ENCODE measurements at regions not wholly inside any gene's neighbourhood (a gene's known extent, or its start where the extent isn't known, plus 50 kb on each side); places are given as distances from the start of the nearest gene placed in this dataset.

DNA sequence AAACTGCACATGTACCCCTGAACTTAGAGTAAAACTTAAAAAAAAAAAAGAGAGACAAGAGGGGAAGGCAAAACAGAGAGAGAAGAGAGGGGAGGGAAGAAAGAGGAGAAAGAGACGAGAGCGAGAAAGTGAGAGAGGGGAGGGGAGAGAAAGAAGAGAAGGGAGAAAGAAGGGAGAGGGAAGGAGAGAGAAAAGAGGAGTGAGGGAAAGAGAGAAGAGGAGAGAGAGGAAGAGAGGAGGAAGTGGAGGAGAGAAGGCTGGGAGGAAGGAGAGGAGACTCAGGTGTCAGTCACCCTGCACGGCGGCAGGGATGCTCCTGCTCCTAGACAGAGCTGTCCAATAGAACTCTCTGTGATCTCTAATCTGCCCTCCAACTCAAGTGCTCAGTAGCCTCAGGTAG is 248.3 kb downstream of the MIAT start:
- Mint-ChIP-seq H3K4me3 (no peak overlapping the region), H3K4me1 (peaks cover 7 to 19% (median 12%) of the 10 kb centered on the region in 4 donors), H3K9me3 (peaks cover 0 to 3% (median 0%) of the 10 kb centered on the region in 8 donors), H3K36me3 (peaks cover 7 to 25% of the 10 kb centered on the region in 2 donors), H3K27ac (no peak overlapping the region), H3K27me3 (peaks cover 0 to 18% of the 10 kb centered on the region in 2 donors)
- Histone ChIP-seq H3K36me3 (ENCODE audit: insufficient read depth, low read length) (no peaks in the 10 kb centered on the region), H3K9me3 (ENCODE audit: control insufficient read depth in 1 of 2, low read length in 2 of 2) (no peaks in the 10 kb centered on the region), H3K27ac (ENCODE audit: low read depth, low read length) (no peak overlapping the region), H3K27me3 (ENCODE audit: insufficient read depth, low read length) (no peaks in the 10 kb centered on the region), H3K4me1 (ENCODE audit: insufficient read depth, low read length) (peaks cover 3% of the 10 kb centered on the region), H3K4me3 (ENCODE audit: low read length in 2 of 2) (no peak overlapping the region)
- DNase-seq = no peak
- ChIA-PET POLR2A (ENCODE audit: partially characterized antibody) (no interaction called here), CTCF (ENCODE audit: partially characterized antibody) (no interaction called here)
- intact Hi-C loops (cut with micrococcal nuclease) = no loop called here

GRCh38 chr22:26906464-26906863 is 249.1 kb downstream of the MIAT start:
- Mint-ChIP-seq H3K9me3 (peaks cover 0 to 3% (median 0%) of the 10 kb centered on the region in 8 donors), H3K4me1 (peaks cover 5 to 14% (median 12%) of the 10 kb centered on the region in 4 donors), H3K36me3 (peaks cover 7 to 30% of the 10 kb centered on the region in 2 donors), H3K27me3 (peaks cover 0 to 14% of the 10 kb centered on the region in 2 donors), H3K4me3 (no peak overlapping the region), H3K27ac (no peak overlapping the region)
- Histone ChIP-seq H3K4me1 (ENCODE audit: insufficient read depth, low read length) (peaks cover 3% of the 10 kb centered on the region), H3K4me3 (ENCODE audit: low read length in 2 of 2) (no peak overlapping the region), H3K27me3 (ENCODE audit: insufficient read depth, low read length) (no peaks in the 10 kb centered on the region), H3K27ac (ENCODE audit: low read depth, low read length) (no peak overlapping the region), H3K36me3 (ENCODE audit: insufficient read depth, low read length) (no peaks in the 10 kb centered on the region), H3K9me3 (ENCODE audit: control insufficient read depth in 1 of 2, low read length in 2 of 2) (no peaks in the 10 kb centered on the region)
- intact Hi-C loops (cut with micrococcal nuclease) = no loop called here
- CTCF ChIA-PET (ENCODE audit: partially characterized antibody) = no interaction called here
- POLR2A ChIA-PET (ENCODE audit: partially characterized antibody) = no interaction called here
- DNase-seq = no peak

DNA sequence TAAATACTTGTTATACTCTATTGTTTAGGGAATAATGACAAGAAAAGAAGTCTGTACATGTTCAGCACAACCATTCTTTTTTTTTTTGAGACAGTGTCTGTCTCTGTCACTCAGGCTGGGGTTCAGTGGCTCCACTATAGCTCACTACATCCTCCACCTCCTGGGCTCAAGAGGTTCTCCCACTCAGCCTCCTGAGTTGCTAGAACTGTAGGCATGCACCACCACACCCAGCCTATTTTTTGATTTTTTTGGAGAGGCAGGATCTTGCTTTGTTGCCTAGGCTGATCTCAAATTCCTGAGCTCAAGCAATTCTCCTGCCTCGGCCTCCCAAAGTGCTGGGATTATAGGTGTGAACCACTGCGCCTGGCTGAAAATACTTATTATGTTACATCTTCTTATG is 250.0 kb downstream of the MIAT start:
- H3K36me3 Mint-ChIP-seq = peaks cover 7 to 30% of the 10 kb centered on the region in 2 donors
- H3K27ac Mint-ChIP-seq = no peak overlapping the region
- H3K9me3 Mint-ChIP-seq = peaks cover 0 to 3% (median 0%) of the 10 kb centered on the region in 8 donors
- DNase-seq = no peak
- H3K9me3 ChIP-seq (ENCODE audit: control insufficient read depth in 1 of 2, low read length in 2 of 2) = no peaks in the 10 kb centered on the region
- H3K4me3 Mint-ChIP-seq = no peak overlapping the region
- H3K4me3 ChIP-seq (ENCODE audit: low read length in 2 of 2) = no peak overlapping the region
- POLR2A ChIA-PET (ENCODE audit: partially characterized antibody) = no interaction called here
- peaks cover 0 to 14% of the 10 kb centered on the region in 2 donors for H3K27me3 Mint-ChIP-seq
- H3K27me3 ChIP-seq (ENCODE audit: insufficient read depth, low read length) = no peaks in the 10 kb centered on the region
- H3K4me1 ChIP-seq (ENCODE audit: insufficient read depth, low read length) = peaks cover under 1% of the 10 kb centered on the region
- no peaks in the 10 kb centered on the region for H3K36me3 ChIP-seq (ENCODE audit: insufficient read depth, low read length)
- CTCF ChIA-PET (ENCODE audit: partially characterized antibody) = no interaction called here
- intact Hi-C loops (cut with micrococcal nuclease) = no loop called here
- H3K4me1 Mint-ChIP-seq = peaks cover 5 to 14% (median 12%) of the 10 kb centered on the region in 4 donors
- H3K27ac ChIP-seq (ENCODE audit: low read depth, low read length) = no peak overlapping the region

DNA sequence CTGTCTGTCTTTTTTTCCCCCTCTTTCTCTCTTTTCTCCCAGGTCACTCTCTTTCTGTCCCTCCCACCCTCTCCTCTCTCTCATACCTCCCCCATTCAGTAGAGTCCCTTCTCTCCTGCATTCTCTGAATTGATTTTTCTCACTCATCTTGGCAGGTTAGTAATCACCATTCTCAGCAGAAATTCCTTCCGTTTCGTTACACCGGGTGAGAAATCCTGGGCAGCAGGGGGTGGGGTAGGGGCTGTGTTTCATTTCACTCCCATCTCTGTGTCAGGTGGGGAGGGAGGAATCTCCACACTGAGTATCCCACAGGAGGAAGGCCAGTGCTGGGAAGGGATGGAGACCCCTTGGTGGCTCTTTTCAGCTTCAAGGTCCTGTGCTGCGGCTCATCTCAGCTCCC is 253.5 kb downstream of the MIAT start:
- Mint-ChIP-seq H3K4me3 (no peak overlapping the region), H3K4me1 (no peaks in the 10 kb centered on the region), H3K9me3 (peaks cover 0 to 3% (median 0%) of the 10 kb centered on the region in 8 donors), H3K27me3 (peaks cover 7 to 14% of the 10 kb centered on the region in 2 donors), H3K27ac (no peak overlapping the region), H3K36me3 (peaks cover 7 to 30% of the 10 kb centered on the region in 2 donors)
- ChIA-PET CTCF (ENCODE audit: partially characterized antibody) (no interaction called here), POLR2A (ENCODE audit: partially characterized antibody) (no interaction called here)
- no peak overlapping the region for H3K27ac ChIP-seq (ENCODE audit: low read depth, low read length)
- no peaks in the 10 kb centered on the region for H3K36me3 ChIP-seq (ENCODE audit: insufficient read depth, low read length)
- intact Hi-C loops (cut with micrococcal nuclease) = no loop called here
- H3K27me3 ChIP-seq (ENCODE audit: insufficient read depth, low read length) = no peaks in the 10 kb centered on the region
- no peak overlapping the region for H3K4me3 ChIP-seq (ENCODE audit: low read length in 2 of 2)
- DNase-seq = no peak
- no peaks in the 10 kb centered on the region for H3K4me1 ChIP-seq (ENCODE audit: insufficient read depth, low read length)
- no peaks in the 10 kb centered on the region for H3K9me3 ChIP-seq (ENCODE audit: control insufficient read depth in 1 of 2, low read length in 2 of 2)

- peaks cover 7 to 17% of the 10 kb centered on the region in 2 donors for H3K27me3 Mint-ChIP-seq
- H3K27ac Mint-ChIP-seq = no peak overlapping the region
- CTCF ChIA-PET (ENCODE audit: partially characterized antibody) = no interaction called here
- peaks cover 0 to 3% (median 0%) of the 10 kb centered on the region in 8 donors for H3K9me3 Mint-ChIP-seq
- no peak for DNase-seq
- H3K9me3 ChIP-seq (ENCODE audit: control insufficient read depth in 1 of 2, low read length in 2 of 2) = no peaks in the 10 kb centered on the region
- H3K27me3 ChIP-seq (ENCODE audit: insufficient read depth, low read length) = no peaks in the 10 kb centered on the region
- intact Hi-C loops (cut with micrococcal nuclease) = no loop called here
- no peak overlapping the region for H3K4me3 ChIP-seq (ENCODE audit: low read length in 2 of 2)
- H3K36me3 Mint-ChIP-seq = peaks cover 7 to 20% of the 10 kb centered on the region in 2 donors
- POLR2A ChIA-PET (ENCODE audit: partially characterized antibody) = no interaction called here
- H3K4me1 Mint-ChIP-seq = no peaks in the 10 kb centered on the region
- no peak overlapping the region for H3K4me3 Mint-ChIP-seq
- H3K36me3 ChIP-seq (ENCODE audit: insufficient read depth, low read length) = no peaks in the 10 kb centered on the region
- H3K4me1 ChIP-seq (ENCODE audit: insufficient read depth, low read length) = no peaks in the 10 kb centered on the region
- no peak overlapping the region for H3K27ac ChIP-seq (ENCODE audit: low read depth, low read length)
Observed at GRCh38 chr22:26912655-26913345, 255.4 kb downstream of the MIAT start.

DNA sequence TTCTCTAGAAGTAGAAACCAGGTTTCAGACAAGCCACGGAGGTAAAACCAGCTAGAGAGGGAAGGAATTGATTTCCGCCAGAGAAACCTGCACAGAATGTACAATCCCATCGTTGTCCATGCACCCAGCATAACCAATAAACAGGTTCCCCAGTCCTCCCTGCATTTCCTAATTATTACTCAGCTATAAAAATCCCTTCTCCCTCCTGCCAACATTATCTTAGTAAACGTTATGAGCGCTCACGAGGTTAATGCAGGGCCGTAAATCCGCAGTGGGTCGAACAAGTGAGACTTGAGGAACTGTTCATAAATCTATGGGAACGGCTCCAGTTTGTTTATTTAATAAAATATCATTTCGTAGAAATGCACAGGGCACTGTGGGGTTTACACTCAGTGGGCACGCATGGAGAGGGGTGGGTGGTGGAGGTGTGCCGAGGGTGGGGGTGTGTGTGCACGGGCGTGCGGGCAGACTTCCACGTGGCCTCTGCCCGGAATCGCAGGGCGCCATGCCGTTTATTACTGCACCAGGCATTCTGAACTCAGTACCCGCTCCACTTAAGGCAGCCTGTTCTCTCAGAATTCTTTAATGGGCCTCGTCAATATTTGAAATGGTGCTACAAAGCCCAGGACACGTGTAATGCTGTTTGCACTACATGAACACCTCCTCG is 257.3 kb downstream of the MIAT start:
- Mint-ChIP-seq H3K9me3 (peaks cover 0 to 4% (median 0%) of the 10 kb centered on the region in 8 donors), H3K27ac (no peak overlapping the region), H3K4me1 (no peaks in the 10 kb centered on the region), H3K4me3 (no peak overlapping the region), H3K36me3 (peaks cover 0 to 8% of the 10 kb centered on the region in 2 donors), H3K27me3 (peaks cover 7 to 17% of the 10 kb centered on the region in 2 donors)
- Histone ChIP-seq H3K4me1 (ENCODE audit: insufficient read depth, low read length) (no peaks in the 10 kb centered on the region), H3K36me3 (ENCODE audit: insufficient read depth, low read length) (no peaks in the 10 kb centered on the region), H3K4me3 (ENCODE audit: low read length in 2 of 2) (no peak overlapping the region), H3K27me3 (ENCODE audit: insufficient read depth, low read length) (no peaks in the 10 kb centered on the region), H3K9me3 (ENCODE audit: control insufficient read depth in 1 of 2, low read length in 2 of 2) (no peaks in the 10 kb centered on the region), H3K27ac (ENCODE audit: low read depth, low read length) (no peak overlapping the region)
- intact Hi-C loops (cut with micrococcal nuclease) = no loop called here
- POLR2A ChIA-PET (ENCODE audit: partially characterized antibody) = no interaction called here
- CTCF ChIA-PET (ENCODE audit: partially characterized antibody) = no interaction called here
- no peak for DNase-seq

DNA sequence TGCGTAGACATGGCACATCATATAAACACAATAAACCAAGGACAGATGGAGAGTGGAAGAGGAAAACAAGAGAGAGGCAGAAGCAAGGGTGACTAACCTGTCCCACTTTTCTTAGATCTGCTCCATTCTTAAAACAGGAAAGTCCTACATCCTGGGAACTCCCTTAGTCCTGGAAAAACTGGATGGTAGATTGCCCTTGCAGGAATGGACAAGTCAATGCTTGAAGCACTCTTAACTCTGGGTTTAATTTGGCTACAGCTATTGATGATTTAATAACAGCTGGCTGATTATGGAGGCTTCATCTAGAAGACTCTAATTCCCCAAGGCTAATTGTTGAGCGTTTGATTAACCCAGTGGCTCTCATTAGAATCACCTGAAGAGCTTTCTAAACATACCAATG is 258.8 kb downstream of the MIAT start:
- peaks cover 7 to 17% of the 10 kb centered on the region in 2 donors for H3K27me3 Mint-ChIP-seq
- Histone ChIP-seq H3K27ac (ENCODE audit: low read depth, low read length) (no peak overlapping the region), H3K4me1 (ENCODE audit: insufficient read depth, low read length) (no peaks in the 10 kb centered on the region), H3K27me3 (ENCODE audit: insufficient read depth, low read length) (no peaks in the 10 kb centered on the region), H3K4me3 (ENCODE audit: low read length in 2 of 2) (no peak overlapping the region), H3K36me3 (ENCODE audit: insufficient read depth, low read length) (no peaks in the 10 kb centered on the region), H3K9me3 (ENCODE audit: control insufficient read depth in 1 of 2, low read length in 2 of 2) (no peaks in the 10 kb centered on the region)
- POLR2A ChIA-PET (ENCODE audit: partially characterized antibody) = no interaction called here
- intact Hi-C loops (cut with micrococcal nuclease) = no loop called here
- H3K9me3 Mint-ChIP-seq = peaks cover 0 to 3% (median 0%) of the 10 kb centered on the region in 8 donors
- no peak for DNase-seq
- H3K27ac Mint-ChIP-seq = no peak overlapping the region
- no peaks in the 10 kb centered on the region for H3K4me1 Mint-ChIP-seq
- CTCF ChIA-PET (ENCODE audit: partially characterized antibody) = no interaction called here
- peaks cover 0 to 6% of the 10 kb centered on the region in 2 donors for H3K36me3 Mint-ChIP-seq
- H3K4me3 Mint-ChIP-seq = no peak overlapping the region

Data from CD4-positive, alpha-beta memory T cell (primary cell).